ENCODE measurements at regions not wholly inside any gene's neighbourhood (a gene's known extent, or its start where the extent isn't known, plus 50 kb on each side); places are given as distances from the start of the nearest gene placed in this dataset.

- no peak for DNase-seq (ENCODE audit: low read depth)
- H3K4me3 ChIP-seq (ENCODE audit: low read depth, low read length), result no peak overlapping the region
- no peak for TF ChIP-seq POLR2A (IDR thresholded peaks at IDR 0.05; ENCODE audit: extremely low read depth, insufficient read length)
- TF ChIP-seq, protein P1, sequence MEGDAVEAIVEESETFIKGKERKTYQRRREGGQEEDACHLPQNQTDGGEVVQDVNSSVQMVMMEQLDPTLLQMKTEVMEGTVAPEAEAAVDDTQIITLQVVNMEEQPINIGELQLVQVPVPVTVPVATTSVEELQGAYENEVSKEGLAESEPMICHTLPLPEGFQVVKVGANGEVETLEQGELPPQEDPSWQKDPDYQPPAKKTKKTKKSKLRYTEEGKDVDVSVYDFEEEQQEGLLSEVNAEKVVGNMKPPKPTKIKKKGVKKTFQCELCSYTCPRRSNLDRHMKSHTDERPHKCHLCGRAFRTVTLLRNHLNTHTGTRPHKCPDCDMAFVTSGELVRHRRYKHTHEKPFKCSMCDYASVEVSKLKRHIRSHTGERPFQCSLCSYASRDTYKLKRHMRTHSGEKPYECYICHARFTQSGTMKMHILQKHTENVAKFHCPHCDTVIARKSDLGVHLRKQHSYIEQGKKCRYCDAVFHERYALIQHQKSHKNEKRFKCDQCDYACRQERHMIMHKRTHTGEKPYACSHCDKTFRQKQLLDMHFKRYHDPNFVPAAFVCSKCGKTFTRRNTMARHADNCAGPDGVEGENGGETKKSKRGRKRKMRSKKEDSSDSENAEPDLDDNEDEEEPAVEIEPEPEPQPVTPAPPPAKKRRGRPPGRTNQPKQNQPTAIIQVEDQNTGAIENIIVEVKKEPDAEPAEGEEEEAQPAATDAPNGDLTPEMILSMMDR (IDR thresholded peaks at IDR 0.05; ENCODE audit: low read depth, low read length), result no peak
Observed at GRCh38 chr1:104408268-104408667, 658.6 kb downstream of the AMY1C start.

DNA sequence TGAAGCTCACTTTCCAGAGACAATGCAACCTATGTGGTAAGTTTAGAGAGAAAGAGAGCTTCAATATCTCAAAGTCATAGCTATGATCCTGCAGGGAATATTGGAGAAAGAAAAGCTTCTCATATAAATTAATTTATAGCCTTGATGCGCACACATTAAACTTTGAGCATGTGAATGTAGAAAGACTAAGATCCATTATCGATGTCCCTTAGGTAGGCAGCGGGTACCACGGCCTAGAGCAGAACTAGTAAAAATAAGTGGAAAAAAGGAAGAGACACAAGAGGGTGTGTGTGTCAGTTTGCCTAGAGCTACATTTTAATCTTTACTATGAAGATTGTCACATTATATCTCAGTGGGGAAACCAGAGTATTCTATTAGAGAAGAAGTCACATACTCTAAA, 685.6 kb downstream of the AMY1C start:
- H3K4me3 ChIP-seq (ENCODE audit: low read depth, low read length), result no peak overlapping the region
- DNase-seq (ENCODE audit: low read depth), result no peak
- TF ChIP-seq, protein P2, sequence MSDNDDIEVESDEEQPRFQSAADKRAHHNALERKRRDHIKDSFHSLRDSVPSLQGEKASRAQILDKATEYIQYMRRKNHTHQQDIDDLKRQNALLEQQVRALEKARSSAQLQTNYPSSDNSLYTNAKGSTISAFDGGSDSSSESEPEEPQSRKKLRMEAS (IDR thresholded peaks at IDR 0.05; ENCODE audit: low read depth, low read length), result no peak
- TF ChIP-seq MYC (IDR thresholded peaks at IDR 0.05; ENCODE audit: low read depth, low read length), result no peak
- no peak for TF ChIP-seq POLR2A (IDR thresholded peaks at IDR 0.05; ENCODE audit: extremely low read depth, insufficient read length)
- TF ChIP-seq, protein P1 (IDR thresholded peaks at IDR 0.05; ENCODE audit: low read depth, low read length), result no peak

DNA sequence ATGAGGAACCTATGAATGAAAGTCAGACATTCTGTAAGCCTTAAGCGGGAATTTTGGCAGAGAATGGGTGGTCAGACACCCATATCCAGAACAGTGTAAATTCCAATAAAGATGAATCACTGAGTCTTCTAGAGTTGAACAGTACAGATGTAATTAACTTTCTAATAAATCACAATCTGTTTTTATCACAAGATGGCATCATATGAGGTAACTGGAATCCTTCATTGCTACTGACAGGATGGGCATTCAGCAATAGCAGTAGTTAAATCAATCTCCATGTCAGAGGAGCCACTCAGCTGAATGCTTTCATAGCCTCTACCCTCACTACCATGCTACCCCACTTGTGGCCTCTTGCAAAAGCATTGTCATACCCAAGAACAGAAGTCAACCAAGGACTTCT, 690.3 kb downstream of the AMY1C start:
- DNase-seq (ENCODE audit: low read depth), result no peak
- H3K4me3 ChIP-seq (ENCODE audit: low read depth, low read length), result no peak overlapping the region
- TF ChIP-seq, protein P2 (IDR thresholded peaks at IDR 0.05; ENCODE audit: low read depth, low read length), result no peak
- TF ChIP-seq, protein P1 (IDR thresholded peaks at IDR 0.05; ENCODE audit: low read depth, low read length), result no peak
- TF ChIP-seq POLR2A (IDR thresholded peaks at IDR 0.05; ENCODE audit: extremely low read depth, insufficient read length), result no peak
- TF ChIP-seq MYC (IDR thresholded peaks at IDR 0.05; ENCODE audit: low read depth, low read length), result no peak

- TF ChIP-seq, protein P1 (IDR thresholded peaks at IDR 0.05; ENCODE audit: low read depth, low read length), result no peak
- TF ChIP-seq, protein P2 (IDR thresholded peaks at IDR 0.05; ENCODE audit: low read depth, low read length), result no peak
- TF ChIP-seq MYC (IDR thresholded peaks at IDR 0.05; ENCODE audit: low read depth, low read length) (no peak), POLR2A (IDR thresholded peaks at IDR 0.05; ENCODE audit: extremely low read depth, insufficient read length) (no peak)
- no peak for DNase-seq (ENCODE audit: low read depth)
- H3K4me3 ChIP-seq (ENCODE audit: low read depth, low read length), result no peak overlapping the region
Observed at GRCh38 chr1:104456724-104457123, 707.0 kb downstream of the AMY1C start.

- DNase-seq (ENCODE audit: low read depth), result no peak
- no peak overlapping the region for H3K4me3 ChIP-seq (ENCODE audit: low read depth, low read length)
- TF ChIP-seq MYC (IDR thresholded peaks at IDR 0.05; ENCODE audit: low read depth, low read length) (no peak), POLR2A (IDR thresholded peaks at IDR 0.05; ENCODE audit: extremely low read depth, insufficient read length) (no peak)
- TF ChIP-seq, protein P1 (IDR thresholded peaks at IDR 0.05; ENCODE audit: low read depth, low read length), result no peak
- TF ChIP-seq, protein P2 (IDR thresholded peaks at IDR 0.05; ENCODE audit: low read depth, low read length), result no peak
Observed at GRCh38 chr1:104459886-104460285, 710.2 kb downstream of the AMY1C start.

DNA sequence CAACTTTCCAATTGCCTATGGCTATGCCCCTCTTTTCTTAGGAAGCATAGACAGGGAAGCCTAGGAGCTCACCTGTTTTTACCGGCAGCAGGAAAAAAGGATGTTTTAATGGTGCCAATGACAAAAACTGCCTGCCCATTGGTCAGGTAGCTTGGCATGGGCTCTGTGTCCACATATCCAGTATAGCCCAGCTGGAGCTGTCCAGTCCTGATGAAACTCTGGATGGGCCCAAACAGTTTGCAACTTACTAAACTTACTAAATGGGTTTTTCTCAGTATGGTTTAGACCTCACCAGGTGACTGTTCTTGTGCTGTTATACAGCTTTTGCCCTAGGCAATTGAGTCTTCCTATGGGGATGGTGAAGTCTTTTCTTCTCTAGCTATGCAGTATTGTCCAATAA, 711.2 kb downstream of the AMY1C start:
- no peak overlapping the region for H3K4me3 ChIP-seq (ENCODE audit: low read depth, low read length)
- TF ChIP-seq, protein P1 (IDR thresholded peaks at IDR 0.05; ENCODE audit: low read depth, low read length), result no peak
- TF ChIP-seq, protein P2 (IDR thresholded peaks at IDR 0.05; ENCODE audit: low read depth, low read length), result no peak
- no peak for TF ChIP-seq MYC (IDR thresholded peaks at IDR 0.05; ENCODE audit: low read depth, low read length)
- no peak for TF ChIP-seq POLR2A (IDR thresholded peaks at IDR 0.05; ENCODE audit: extremely low read depth, insufficient read length)
- DNase-seq (ENCODE audit: low read depth), result no peak
